Esophagus muscularis mucosa (tissue), 4 donors: ENCODE measurements at regions not wholly inside any gene's neighbourhood (a gene's known extent, or its start where the extent isn't known, plus 50 kb on each side); places are given as distances from the start of the nearest gene placed in this dataset.

Experiments used
- DNase-seq: peaks from one replicate; pipeline ENCODE4 v3.0.0-alpha.2; 2017; ENCODE audit errors: extremely low spot score
- H3K27ac ChIP-seq, 4 donors: fragments of 200-600 bp; sonication (generic); replicated peaks in 1 of 4; 1 replicate in 3 of 4; 2 replicates in 1 of 4; pipeline ENCODE4 v1.5.1; 2016 to 2019; ENCODE audit warnings: mild to moderate bottlenecking in 1 of 4
- H3K27me3 ChIP-seq, 4 donors: fragments of 200-600 bp; sonication (generic); one replicate each; pipeline versions ENCODE4 v1.5.1 to v1.6.0; 2016 to 2019
- H3K36me3 ChIP-seq, 4 donors: fragments of 200-600 bp; sonication (generic); one replicate each; pipeline ENCODE4 v1.5.1; 2016 to 2019
- H3K4me1 ChIP-seq, 4 donors: fragments of 200-600 bp; sonication (generic); one replicate each; pipeline ENCODE4 v1.5.1; 2016 to 2019
- H3K4me3 ChIP-seq, 4 donors: fragments of 200-600 bp; sonication (generic); 1 replicate in 2 of 4; 2 replicates in 2 of 4; pipeline ENCODE4 v1.5.1; 2016 to 2019; ENCODE audit warnings: mild to moderate bottlenecking in 4 of 4, moderate library complexity in 1 of 4
- H3K9me3 ChIP-seq, 4 donors: fragments of 200-600 bp; sonication (generic); 1 replicate in 3 of 4; 2 replicates in 1 of 4; pipeline ENCODE4 v1.5.1; 2016 to 2019
- CTCF ChIP-seq, 3 experiments: fragments of 200-600 bp in 2 of 3; fragments of 450-650 bp in 1 of 3; sonication (generic) in 2 of 3; IDR thresholded peaks; one replicate each; pipeline ENCODE4 v1.5.1; 2017 to 2019; ENCODE audit warnings: antibody characterized with exemption in 3 of 3, mild to moderate bottlenecking in 2 of 3, moderate library complexity in 1 of 3
- EP300 ChIP-seq: sonication (generic); formaldehyde crosslinking; IDR thresholded peaks from one replicate; pipeline ENCODE4 v1.6.1; 2017; ENCODE audit warnings: antibody characterized with exemption
- POLR2A ChIP-seq: fragments of 450-650 bp; IDR thresholded peaks from one replicate; pipeline ENCODE4 v1.6.1; 2017; ENCODE audit warnings: antibody characterized with exemption, moderate library complexity, mild to moderate bottlenecking, low read depth
- POLR2AphosphoS5 ChIP-seq, 2 donors: sonication (generic); formaldehyde crosslinking; IDR thresholded peaks; one replicate each; pipeline ENCODE4 v1.6.1; 2017; ENCODE audit warnings: antibody characterized with exemption in 2 of 2
- WGBS: methylation state at CpG from one replicate; pipeline ENCODE4 v1.1.5; 2018; 5-methylcytosine and 5-hydroxymethylcytosine counted together
- intact Hi-C: fragments of 100-400 bp; cut with DNase I; formaldehyde crosslinking; loops from one replicate; pipeline ENCODE4 v1.15.1; 2023

- intact Hi-C loops = no loop called here
- TF ChIP-seq POLR2AphosphoS5 (IDR thresholded peaks at IDR 0.05) (no peak), CTCF (IDR thresholded peaks at IDR 0.05) (no peak), POLR2A (no peak), EP300 (no peak)
- DNase-seq = no peak
- no peaks in the 10 kb centered on the region for H3K36me3 ChIP-seq
- H3K9me3 ChIP-seq = no peaks in the 10 kb centered on the region
- no peak overlapping the region for H3K4me3 ChIP-seq
- no peaks in the 10 kb centered on the region for H3K4me1 ChIP-seq
- peaks cover 0 to 12% (median 2%) of the 10 kb centered on the region in 4 donors for H3K27me3 ChIP-seq
- H3K27ac ChIP-seq = no peak overlapping the region
- 95% methylated on average over 5 of the region's 5 CpGs for WGBS
These were observed 885.3 kb downstream of the TBC1D22A start for GRCh38 chr22:47647720-47648119.

GRCh38 chr22:47647181-47647580 is 884.7 kb downstream of the TBC1D22A start:
- Histone ChIP-seq H3K27ac (no peak overlapping the region), H3K36me3 (no peaks in the 10 kb centered on the region), H3K4me1 (no peaks in the 10 kb centered on the region), H3K9me3 (no peaks in the 10 kb centered on the region), H3K4me3 (no peak overlapping the region), H3K27me3 (peaks cover 0 to 12% (median 2%) of the 10 kb centered on the region in 4 donors)
- intact Hi-C loops = no loop called here
- DNase-seq = peak; percentile 72
- TF ChIP-seq CTCF (IDR thresholded peaks at IDR 0.05) (no peak), POLR2A (no peak), EP300 (no peak)
- 86% methylated on average over 3 of the region's 3 CpGs for WGBS

GRCh38 chr22:47645923-47646322 is 883.5 kb downstream of the TBC1D22A start:
- TF ChIP-seq POLR2A = no peak
- no peak for TF ChIP-seq CTCF (IDR thresholded peaks at IDR 0.05)
- no peak for TF ChIP-seq POLR2AphosphoS5 (IDR thresholded peaks at IDR 0.05)
- TF ChIP-seq EP300 = no peak
- Histone ChIP-seq H3K27me3 (peaks cover 0 to 12% (median 2%) of the 10 kb centered on the region in 4 donors), H3K4me1 (no peaks in the 10 kb centered on the region), H3K4me3 (no peak overlapping the region), H3K36me3 (no peaks in the 10 kb centered on the region), H3K9me3 (no peaks in the 10 kb centered on the region), H3K27ac (no peak overlapping the region)
- intact Hi-C loops = no loop called here
- WGBS = 76% methylated on average over 2 of the region's 2 CpGs
- peak; percentile 39 for DNase-seq

- Histone ChIP-seq H3K27ac (no peak overlapping the region), H3K27me3 (peaks cover 0 to 12% (median 2%) of the 10 kb centered on the region in 4 donors), H3K4me1 (no peaks in the 10 kb centered on the region), H3K4me3 (no peak overlapping the region), H3K36me3 (no peaks in the 10 kb centered on the region), H3K9me3 (no peaks in the 10 kb centered on the region)
- WGBS = 84% methylated on average over 4 of the region's 4 CpGs
- DNase-seq = peak; percentile 26
- TF ChIP-seq POLR2A (no peak), POLR2AphosphoS5 (IDR thresholded peaks at IDR 0.05) (no peak), EP300 (no peak), CTCF (IDR thresholded peaks at IDR 0.05) (no peak)
- intact Hi-C loops = no loop called here
These were observed 883.0 kb downstream of the TBC1D22A start for GRCh38 chr22:47645450-47645914.

GRCh38 chr22:47634347-47634746 is 871.9 kb downstream of the TBC1D22A start:
- peak; percentile 74 for DNase-seq
- Histone ChIP-seq H3K4me3 (no peak overlapping the region), H3K27ac (no peak overlapping the region), H3K9me3 (peaks cover 0 to 21% (median 13%) of the 10 kb centered on the region in 4 donors), H3K27me3 (peaks cover 0 to 41% (median 0%) of the 10 kb centered on the region in 4 donors), H3K36me3 (no peaks in the 10 kb centered on the region), H3K4me1 (no peaks in the 10 kb centered on the region)
- 48% methylated on average over 7 of the region's 7 CpGs for WGBS
- TF ChIP-seq EP300 = no peak
- TF ChIP-seq POLR2A = no peak
- TF ChIP-seq CTCF (IDR thresholded peaks at IDR 0.05) = no peak
- intact Hi-C loops = no loop called here
